ENCODE measurements at regions not wholly inside any gene's neighbourhood (a gene's known extent, or its start where the extent isn't known, plus 50 kb on each side); places are given as distances from the start of the nearest gene placed in this dataset.

GRCh38 chr18:45355944-45356520, 259.2 kb upstream of the SLC14A2 start:
- WGBS, 2 donors, result 86 to 100% methylated on average over 2 of the region's 2 CpGs
- intact Hi-C loops (cut with DNase I; ENCODE audit: low total_unique reads), result no loop called here
- H3K9me3 ChIP-seq, result no peaks in the 10 kb centered on the region
- DNase-seq, result no peak
- no peak overlapping the region for H3K4me3 ChIP-seq
- H3K4me1 ChIP-seq, result no peaks in the 10 kb centered on the region
- H3K36me3 ChIP-seq (ENCODE audit: low read depth, missing control alignments), result no peaks in the 10 kb centered on the region
- no peaks in the 10 kb centered on the region for H3K27me3 ChIP-seq
- H3K27ac ChIP-seq, result no peak overlapping the region
- TF ChIP-seq POLR2A (IDR thresholded peaks at IDR 0.05), result no peak
- no peak for TF ChIP-seq CTCF (IDR thresholded peaks at IDR 0.05)

GRCh38 chr18:45357686-45358470, 257.4 kb upstream of the SLC14A2 start:
- Histone ChIP-seq H3K4me1 (no peaks in the 10 kb centered on the region), H3K27me3 (no peaks in the 10 kb centered on the region), H3K36me3 (ENCODE audit: low read depth, missing control alignments) (no peaks in the 10 kb centered on the region), H3K27ac (no peak overlapping the region), H3K9me3 (no peaks in the 10 kb centered on the region), H3K4me3 (no peak overlapping the region)
- intact Hi-C loops (cut with DNase I; ENCODE audit: low total_unique reads), result no loop called here
- DNase-seq, result no peak
- TF ChIP-seq CTCF (IDR thresholded peaks at IDR 0.05) (no peak), POLR2A (IDR thresholded peaks at IDR 0.05) (no peak)
- WGBS, 2 donors, result 89 to 90% methylated on average over 5 of the region's 5 CpGs

- Histone ChIP-seq H3K36me3 (ENCODE audit: low read depth, missing control alignments) (no peaks in the 10 kb centered on the region), H3K9me3 (no peaks in the 10 kb centered on the region), H3K27me3 (no peaks in the 10 kb centered on the region), H3K4me3 (no peak overlapping the region), H3K4me1 (no peaks in the 10 kb centered on the region), H3K27ac (no peak overlapping the region)
- no peak for DNase-seq
- TF ChIP-seq CTCF (IDR thresholded peaks at IDR 0.05) (no peak), POLR2A (IDR thresholded peaks at IDR 0.05) (no peak)
- intact Hi-C loops (cut with DNase I; ENCODE audit: low total_unique reads), result no loop called here
- WGBS, 2 donors, result 53 to 62% methylated on average over 3 to 7 of the region's 7 CpGs
These were observed 255.8 kb upstream of the SLC14A2 start for GRCh38 chr18:45359275-45360009.

- TF ChIP-seq POLR2A (IDR thresholded peaks at IDR 0.05) (no peak), CTCF (IDR thresholded peaks at IDR 0.05) (no peak)
- WGBS, 2 donors, result 86 to 91% methylated on average over 4 of the region's 4 CpGs
- Histone ChIP-seq H3K4me1 (no peaks in the 10 kb centered on the region), H3K9me3 (no peaks in the 10 kb centered on the region), H3K27ac (no peak overlapping the region), H3K4me3 (no peak overlapping the region), H3K27me3 (no peaks in the 10 kb centered on the region), H3K36me3 (ENCODE audit: low read depth, missing control alignments) (no peaks in the 10 kb centered on the region)
- intact Hi-C loops (cut with DNase I; ENCODE audit: low total_unique reads), result no loop called here
- DNase-seq, result no peak
These were observed 254.0 kb upstream of the SLC14A2 start for GRCh38 chr18:45361125-45361851.
